Retinal pigment epithelial cell (primary cell): ENCODE measurements at regions not wholly inside any gene's neighbourhood (a gene's known extent, or its start where the extent isn't known, plus 50 kb on each side); places are given as distances from the start of the nearest gene placed in this dataset.
A peak's percentile ranks its signal among the peaks of the same experiment; 100 is the strongest.

ENCODE experiments used
- DNase-seq: peaks from one replicate; pipeline ENCODE4 v3.0.0-alpha.2; 2010; ENCODE audit warnings: low read depth
- H3K4me3 ChIP-seq: 2 replicates; pipeline ENCODE4 v1.5.1; 2011; ENCODE audit warnings: mild to moderate bottlenecking, low read length, control low read depth, moderate library complexity
- TF ChIP-seq, protein P1 (sequence below): conservative IDR thresholded peaks from 2 replicates; pipeline ENCODE4 v1.5.1; 2011; ENCODE audit warnings: low read depth, low read length, control low read depth, inconsistent platforms

DNA sequence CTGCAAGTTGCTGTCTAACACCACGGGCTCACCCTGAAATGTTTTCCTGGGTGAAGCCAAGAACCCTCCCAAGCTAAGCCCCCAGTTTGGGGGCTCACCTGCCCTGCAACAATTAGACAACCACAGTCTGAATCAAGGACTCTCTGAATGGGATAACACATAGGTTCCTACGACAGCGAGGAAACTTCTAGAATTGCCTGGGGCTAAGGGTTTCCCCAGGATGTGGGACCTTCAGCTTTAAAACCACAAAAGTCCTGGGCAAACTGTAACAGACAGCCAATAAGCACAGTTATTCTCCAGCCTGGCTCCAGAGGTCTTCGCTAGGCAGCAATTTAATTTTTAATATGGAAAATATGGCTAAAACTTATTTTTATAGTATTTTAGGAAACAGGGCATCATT is 162.6 kb downstream of the PRKX start:
- TF ChIP-seq, protein P1, sequence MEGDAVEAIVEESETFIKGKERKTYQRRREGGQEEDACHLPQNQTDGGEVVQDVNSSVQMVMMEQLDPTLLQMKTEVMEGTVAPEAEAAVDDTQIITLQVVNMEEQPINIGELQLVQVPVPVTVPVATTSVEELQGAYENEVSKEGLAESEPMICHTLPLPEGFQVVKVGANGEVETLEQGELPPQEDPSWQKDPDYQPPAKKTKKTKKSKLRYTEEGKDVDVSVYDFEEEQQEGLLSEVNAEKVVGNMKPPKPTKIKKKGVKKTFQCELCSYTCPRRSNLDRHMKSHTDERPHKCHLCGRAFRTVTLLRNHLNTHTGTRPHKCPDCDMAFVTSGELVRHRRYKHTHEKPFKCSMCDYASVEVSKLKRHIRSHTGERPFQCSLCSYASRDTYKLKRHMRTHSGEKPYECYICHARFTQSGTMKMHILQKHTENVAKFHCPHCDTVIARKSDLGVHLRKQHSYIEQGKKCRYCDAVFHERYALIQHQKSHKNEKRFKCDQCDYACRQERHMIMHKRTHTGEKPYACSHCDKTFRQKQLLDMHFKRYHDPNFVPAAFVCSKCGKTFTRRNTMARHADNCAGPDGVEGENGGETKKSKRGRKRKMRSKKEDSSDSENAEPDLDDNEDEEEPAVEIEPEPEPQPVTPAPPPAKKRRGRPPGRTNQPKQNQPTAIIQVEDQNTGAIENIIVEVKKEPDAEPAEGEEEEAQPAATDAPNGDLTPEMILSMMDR, result no peak
- DNase-seq, result no peak
- no peak overlapping the region for H3K4me3 ChIP-seq

GRCh38 chrX:3550160-3550751 is 163.2 kb downstream of the PRKX start:
- no peak overlapping the region for H3K4me3 ChIP-seq
- DNase-seq, result no peak
- TF ChIP-seq, protein P1, result no peak

DNA sequence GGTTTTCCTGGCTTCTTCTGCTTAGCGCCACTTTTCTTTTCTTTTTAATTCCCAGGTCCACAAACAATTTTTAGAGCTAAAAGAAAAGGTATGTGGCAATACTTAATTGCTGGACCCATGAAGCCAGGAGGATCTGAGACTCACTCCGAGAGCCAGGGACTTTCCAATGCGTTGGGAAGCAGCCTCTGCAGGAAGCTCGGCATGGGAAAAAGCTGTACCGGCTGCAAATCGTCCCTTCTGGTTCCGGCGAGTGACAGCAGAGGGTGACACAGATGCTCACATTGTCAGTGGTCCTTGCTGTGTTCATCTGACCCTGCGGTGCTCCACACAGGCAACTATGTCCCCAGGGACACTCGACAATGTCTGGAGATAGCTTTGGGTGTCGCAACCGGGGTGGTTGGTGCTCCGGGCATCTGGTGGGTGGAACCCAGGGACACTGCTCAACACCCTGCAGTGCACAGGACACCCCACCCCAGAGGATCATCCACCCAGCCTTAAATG is 164.0 kb downstream of the PRKX start:
- TF ChIP-seq, protein P1, result no peak
- no peak overlapping the region for H3K4me3 ChIP-seq
- no peak for DNase-seq

GRCh38 chrX:3548765-3549391 is 164.6 kb downstream of the PRKX start:
- TF ChIP-seq, protein P1, result peak; percentile 53
- H3K4me3 ChIP-seq, result no peak overlapping the region
- peak; percentile 21 for DNase-seq

- H3K4me3 ChIP-seq, result no peak overlapping the region
- no peak for DNase-seq
- TF ChIP-seq, protein P1, result no peak
These were observed 167.5 kb downstream of the PRKX start for GRCh38 chrX:3545901-3546300.

- no peak for DNase-seq
- no peak overlapping the region for H3K4me3 ChIP-seq
- TF ChIP-seq, protein P1, result no peak
These were observed 172.1 kb downstream of the PRKX start for GRCh38 chrX:3541336-3541735.

DNA sequence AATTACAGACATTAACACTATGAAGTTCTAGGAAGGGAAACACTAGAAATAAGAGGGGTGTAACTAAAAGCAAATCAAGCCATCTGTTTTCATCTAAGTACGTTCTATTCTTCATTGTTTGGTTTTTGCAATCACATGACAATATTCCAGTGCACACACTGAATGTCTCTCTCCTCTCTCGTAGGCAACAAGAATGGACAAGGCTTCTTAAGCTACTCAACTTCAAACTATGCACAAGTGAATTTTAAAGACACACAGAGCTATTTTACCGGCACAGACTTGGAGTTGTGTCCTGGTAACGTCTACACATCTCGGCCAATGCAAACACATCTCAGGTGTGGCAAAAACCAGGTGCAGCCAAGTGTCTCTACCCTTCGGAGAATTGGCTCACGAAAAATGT is 173.3 kb downstream of the PRKX start:
- DNase-seq, result no peak
- no peak overlapping the region for H3K4me3 ChIP-seq
- TF ChIP-seq, protein P1, result no peak
